ENCODE measurements at regions not wholly inside any gene's neighbourhood (a gene's known extent, or its start where the extent isn't known, plus 50 kb on each side); places are given as distances from the start of the nearest gene placed in this dataset.
"Not testable (repeated sequence)": the region's sequence is repeated elsewhere in the genome, so short reads cannot be mapped to it uniquely, and the experiment has no call there.

DNA sequence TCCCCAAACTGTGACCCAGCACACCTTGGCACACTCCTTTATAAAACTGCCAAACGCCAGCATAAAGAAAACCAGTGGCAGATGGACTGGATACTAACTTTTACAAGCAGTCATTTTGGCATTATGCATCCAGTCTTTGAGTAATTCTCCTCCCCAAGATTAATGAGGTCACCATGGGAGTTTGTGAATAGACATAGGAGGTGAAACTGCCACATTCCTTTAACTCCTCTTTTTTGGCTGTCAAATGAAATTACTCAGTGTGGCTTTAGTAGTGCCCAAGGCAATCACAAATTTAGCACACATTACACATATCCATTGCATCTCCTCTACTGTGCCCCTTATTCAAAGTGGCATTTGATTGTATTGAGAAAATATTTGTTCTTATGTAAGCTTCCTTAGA lies 315.3 kb upstream of the FGF13 start:
- no peaks in the 10 kb centered on the region for H3K36me3 Mint-ChIP-seq (ENCODE audit: low read depth)
- H3K4me1 Mint-ChIP-seq (ENCODE audit: low read depth), result no peaks in the 10 kb centered on the region
- H3K27me3 Mint-ChIP-seq, result peaks cover 8% of the 10 kb centered on the region
- H3K4me3 Mint-ChIP-seq, result no peak overlapping the region
- no peak overlapping the region for H3K27ac Mint-ChIP-seq
- no peak for DNase-seq
- no peaks in the 10 kb centered on the region for H3K9me3 Mint-ChIP-seq

DNA sequence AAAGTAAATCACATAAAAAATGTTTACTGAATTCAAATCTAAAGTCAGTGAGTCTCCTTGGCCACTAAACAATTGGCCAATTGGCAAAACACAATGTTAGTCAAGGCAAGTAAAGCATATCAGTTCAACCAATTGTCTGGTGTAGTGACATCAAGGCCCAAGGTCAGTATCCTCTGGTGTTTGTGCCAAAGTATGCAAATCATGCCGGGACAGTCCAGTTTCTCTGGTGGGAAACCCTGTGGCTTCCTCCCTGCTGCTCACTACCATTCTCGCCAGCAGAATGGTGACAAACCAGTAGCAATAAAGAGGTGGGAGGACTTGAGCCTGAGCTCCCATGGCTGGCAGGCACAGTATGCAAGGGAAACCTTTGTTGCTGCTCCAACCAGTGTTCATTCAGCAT lies 314.9 kb upstream of the FGF13 start:
- Mint-ChIP-seq H3K36me3 (ENCODE audit: low read depth) (no peaks in the 10 kb centered on the region), H3K27ac (no peak overlapping the region), H3K9me3 (no peaks in the 10 kb centered on the region), H3K4me3 (no peak overlapping the region), H3K27me3 (peaks cover 8% of the 10 kb centered on the region), H3K4me1 (ENCODE audit: low read depth) (no peaks in the 10 kb centered on the region)
- DNase-seq, result no peak

DNA sequence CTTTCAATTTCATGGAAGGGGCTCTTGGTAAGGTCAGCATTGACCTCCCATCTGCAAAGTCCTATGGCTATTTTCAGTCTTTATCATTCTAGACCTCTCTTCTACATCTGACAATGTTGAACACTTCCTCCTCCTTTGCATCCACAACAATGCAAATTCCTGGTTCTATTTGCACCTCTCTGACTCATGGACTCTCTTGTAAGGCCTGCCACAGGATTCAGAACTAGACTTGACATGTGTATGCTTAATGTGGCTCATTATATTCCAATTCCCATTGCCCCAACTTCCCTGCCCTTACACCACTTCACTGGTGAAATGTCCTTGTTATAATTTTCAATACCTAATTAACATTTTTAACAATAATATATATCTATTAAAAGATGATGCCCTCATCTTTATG lies 314.3 kb upstream of the FGF13 start:
- Mint-ChIP-seq H3K27me3 (peaks cover 5% of the 10 kb centered on the region), H3K4me1 (ENCODE audit: low read depth) (no peaks in the 10 kb centered on the region), H3K9me3 (no peaks in the 10 kb centered on the region)

DNA sequence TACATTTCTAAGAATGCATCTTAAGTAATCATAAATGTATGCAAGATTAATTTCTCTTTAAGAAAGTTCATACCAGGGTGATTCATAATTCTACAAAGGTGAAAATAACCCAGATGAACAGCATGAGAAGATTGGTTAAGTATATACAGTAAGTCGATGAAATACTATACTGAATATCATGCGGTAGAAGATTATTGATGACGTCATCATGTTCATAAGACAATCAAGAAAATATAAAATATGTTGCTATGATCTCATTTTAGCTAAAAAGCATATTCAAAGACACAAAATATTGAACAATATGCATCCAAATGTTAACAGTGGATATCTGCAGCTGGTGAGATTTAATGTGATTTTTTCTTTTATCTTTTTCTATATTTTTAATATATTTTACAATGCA lies 312.0 kb upstream of the FGF13 start:
- no peak for DNase-seq
- H3K27ac Mint-ChIP-seq, result no peak overlapping the region
- no peaks in the 10 kb centered on the region for H3K27me3 Mint-ChIP-seq
- H3K4me1 Mint-ChIP-seq (ENCODE audit: low read depth), result no peaks in the 10 kb centered on the region
- no peaks in the 10 kb centered on the region for H3K9me3 Mint-ChIP-seq
- no peaks in the 10 kb centered on the region for H3K36me3 Mint-ChIP-seq (ENCODE audit: low read depth)
- no peak overlapping the region for H3K4me3 Mint-ChIP-seq

More for the DNA sequence above, 314.3 kb upstream of the FGF13 start:
- H3K4me3 Mint-ChIP-seq, result no peak overlapping the region
- H3K27ac Mint-ChIP-seq, result no peak overlapping the region
- H3K36me3 Mint-ChIP-seq (ENCODE audit: low read depth), result no peaks in the 10 kb centered on the region
- DNase-seq, result no peak

DNA sequence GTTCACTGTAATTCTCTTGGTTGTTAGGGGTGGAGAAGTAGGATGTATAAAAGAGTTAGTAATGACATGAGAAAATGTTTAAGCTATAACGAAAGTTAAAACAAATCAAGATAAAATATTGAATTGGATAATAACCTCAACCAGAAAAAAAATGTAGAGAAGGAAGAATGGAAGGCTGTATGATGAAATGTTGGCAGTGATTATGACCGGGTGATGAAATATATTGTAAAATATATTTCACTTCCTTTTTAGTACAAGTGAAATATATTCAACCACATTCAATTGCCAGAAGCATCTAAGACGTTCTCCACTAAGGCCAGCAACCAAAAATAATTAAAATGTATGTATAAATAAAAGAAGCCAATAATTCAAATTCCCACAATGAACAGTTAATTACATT lies 309.3 kb upstream of the FGF13 start:
- no peak overlapping the region for H3K4me3 Mint-ChIP-seq
- H3K27ac Mint-ChIP-seq, result no peak overlapping the region
- no peak for DNase-seq
- no peaks in the 10 kb centered on the region for H3K36me3 Mint-ChIP-seq (ENCODE audit: low read depth)
- no peaks in the 10 kb centered on the region for H3K4me1 Mint-ChIP-seq (ENCODE audit: low read depth)
- no peaks in the 10 kb centered on the region for H3K27me3 Mint-ChIP-seq
- H3K9me3 Mint-ChIP-seq, result peaks cover under 1% of the 10 kb centered on the region

DNA sequence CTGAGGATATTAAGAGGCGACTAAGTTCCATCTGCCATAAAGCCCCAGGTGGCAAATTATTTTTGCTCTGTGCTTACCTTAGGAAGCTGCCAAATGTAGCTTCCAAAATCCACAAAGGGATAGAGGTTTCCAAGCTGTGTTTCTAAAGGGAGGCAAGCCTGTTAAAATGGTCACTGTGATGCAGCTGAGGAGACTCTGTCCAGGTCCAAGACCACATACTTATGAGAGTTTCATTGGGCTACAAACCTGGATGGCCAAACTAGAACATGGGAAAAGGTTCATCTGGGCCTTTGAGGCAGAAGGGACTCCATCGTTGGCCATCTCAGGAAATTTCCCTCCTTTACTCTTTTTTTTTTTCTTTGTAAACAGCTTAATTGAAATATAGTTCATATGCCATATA lies 306.9 kb upstream of the FGF13 start:
- H3K9me3 Mint-ChIP-seq, result peaks cover 6% of the 10 kb centered on the region
- no peak overlapping the region for H3K27ac Mint-ChIP-seq
- no peaks in the 10 kb centered on the region for H3K4me1 Mint-ChIP-seq (ENCODE audit: low read depth)
- no peaks in the 10 kb centered on the region for H3K36me3 Mint-ChIP-seq (ENCODE audit: low read depth)
- H3K27me3 Mint-ChIP-seq, result no peaks in the 10 kb centered on the region
- DNase-seq, result no peak
- no peak overlapping the region for H3K4me3 Mint-ChIP-seq

DNA sequence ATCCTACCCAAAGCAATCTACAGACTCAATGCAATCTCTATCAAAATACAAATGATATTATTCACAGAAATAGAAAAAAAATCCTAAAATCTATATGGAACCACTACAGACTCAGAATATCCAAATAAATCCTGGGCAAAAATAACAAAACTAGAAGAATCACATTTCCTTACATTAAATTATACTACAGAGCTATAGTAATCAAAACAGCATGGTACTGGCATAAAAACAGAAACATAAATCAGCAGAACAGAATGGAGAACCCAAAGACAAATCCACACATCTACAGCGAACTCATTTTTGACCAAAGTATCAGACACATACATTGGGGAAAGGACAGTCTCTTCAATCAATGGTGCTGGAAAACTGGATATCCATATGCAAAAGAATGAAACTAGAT lies 304.1 kb upstream of the FGF13 start:
- Mint-ChIP-seq H3K4me1 (ENCODE audit: low read depth) (no peaks in the 10 kb centered on the region), H3K4me3 (no peak overlapping the region), H3K36me3 (ENCODE audit: low read depth) (no peaks in the 10 kb centered on the region), H3K9me3 (peaks cover 9% of the 10 kb centered on the region), H3K27me3 (peaks cover 4% of the 10 kb centered on the region), H3K27ac (no peak overlapping the region)
- no peak for DNase-seq

DNA sequence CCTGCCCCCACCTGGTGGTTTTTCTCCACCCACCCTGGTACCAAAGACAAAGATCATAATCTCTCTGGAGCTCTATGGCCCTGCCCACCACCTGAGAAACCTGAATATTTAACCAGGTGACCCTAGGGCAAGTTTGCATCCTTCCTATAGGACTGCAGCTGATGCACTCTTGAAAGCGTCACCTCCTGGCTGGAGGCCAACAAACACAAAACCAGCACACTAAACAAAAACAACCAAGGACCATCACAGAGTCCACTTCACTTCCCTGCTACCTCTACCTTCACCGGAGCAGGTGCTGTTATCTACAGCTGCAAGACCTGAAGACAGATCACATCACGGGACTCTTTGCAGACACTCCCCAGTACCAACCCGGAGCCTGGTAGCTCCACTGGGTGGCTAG lies 296.7 kb upstream of the FGF13 start:
- H3K27ac Mint-ChIP-seq, result no peak overlapping the region
- H3K36me3 Mint-ChIP-seq (ENCODE audit: low read depth), result no peaks in the 10 kb centered on the region
- peaks cover 15% of the 10 kb centered on the region for H3K27me3 Mint-ChIP-seq
- peaks cover 5% of the 10 kb centered on the region for H3K9me3 Mint-ChIP-seq
- no peak overlapping the region for H3K4me3 Mint-ChIP-seq
- no peak for DNase-seq
- H3K4me1 Mint-ChIP-seq (ENCODE audit: low read depth), result no peaks in the 10 kb centered on the region

DNA sequence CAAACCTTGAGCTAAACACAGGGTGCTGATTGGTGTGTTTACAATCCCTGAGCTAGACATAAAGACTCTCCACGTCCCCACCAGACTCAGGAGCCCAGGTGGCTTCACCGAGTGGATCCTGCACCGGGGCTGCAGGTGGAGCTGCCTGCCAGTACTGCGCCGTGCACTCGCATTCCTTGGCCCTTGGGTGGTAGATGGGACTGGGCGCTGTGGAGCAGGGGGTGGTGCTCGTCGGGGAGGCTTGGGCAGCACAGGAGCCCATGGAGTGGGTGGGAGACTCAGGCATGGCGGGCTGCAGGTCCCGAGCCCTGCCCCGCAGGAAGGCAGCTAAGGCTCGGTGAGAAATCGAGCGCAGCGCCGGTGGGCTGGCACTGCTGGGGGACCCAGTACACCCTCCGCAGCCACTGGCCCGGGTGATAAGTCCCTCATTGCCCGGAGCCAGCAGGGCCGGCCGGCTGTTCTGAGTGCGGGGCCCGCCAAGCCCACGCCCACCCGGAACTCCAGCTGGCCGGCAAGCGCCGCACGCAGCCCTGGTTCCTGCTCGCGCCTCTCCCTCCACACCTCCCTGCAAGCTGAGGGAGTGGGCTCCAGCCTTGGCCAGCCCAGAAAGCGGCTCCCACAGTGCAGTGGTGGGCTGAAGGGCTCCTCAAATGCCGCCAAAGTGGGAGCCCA lies 292.5 kb upstream of the FGF13 start:
- H3K4me3 Mint-ChIP-seq; DNase-seq; H3K4me1 Mint-ChIP-seq (ENCODE audit: low read depth); H3K27ac Mint-ChIP-seq; H3K36me3 Mint-ChIP-seq (ENCODE audit: low read depth); H3K9me3 Mint-ChIP-seq: not testable (repeated sequence)
- H3K27me3 Mint-ChIP-seq, result peaks cover 16% of the 10 kb centered on the region

DNA sequence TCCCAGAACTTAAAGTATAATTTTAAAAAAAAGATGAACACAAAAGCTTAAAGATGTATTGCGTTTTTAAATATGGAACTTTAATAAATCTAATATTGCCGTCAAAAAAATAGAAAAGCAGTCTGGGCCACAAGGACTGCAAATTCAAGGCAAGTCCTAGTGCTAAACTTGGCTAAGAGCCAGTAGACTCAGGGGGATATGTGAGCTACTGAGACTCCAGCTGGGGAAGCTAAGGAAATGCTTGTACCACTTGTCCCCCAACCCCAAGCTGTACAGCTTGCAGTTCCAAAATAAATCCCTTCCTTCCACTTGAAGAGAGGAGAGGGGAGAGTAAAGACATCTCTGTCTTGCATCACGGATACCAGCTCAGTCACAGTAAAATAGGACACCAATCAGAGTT lies 290.8 kb upstream of the FGF13 start:
- Mint-ChIP-seq H3K4me3 (no peak overlapping the region), H3K27ac (no peak overlapping the region), H3K27me3 (peaks cover 27% of the 10 kb centered on the region), H3K4me1 (ENCODE audit: low read depth) (no peaks in the 10 kb centered on the region), H3K9me3 (no peaks in the 10 kb centered on the region), H3K36me3 (ENCODE audit: low read depth) (no peaks in the 10 kb centered on the region)
- DNase-seq, result no peak

DNA sequence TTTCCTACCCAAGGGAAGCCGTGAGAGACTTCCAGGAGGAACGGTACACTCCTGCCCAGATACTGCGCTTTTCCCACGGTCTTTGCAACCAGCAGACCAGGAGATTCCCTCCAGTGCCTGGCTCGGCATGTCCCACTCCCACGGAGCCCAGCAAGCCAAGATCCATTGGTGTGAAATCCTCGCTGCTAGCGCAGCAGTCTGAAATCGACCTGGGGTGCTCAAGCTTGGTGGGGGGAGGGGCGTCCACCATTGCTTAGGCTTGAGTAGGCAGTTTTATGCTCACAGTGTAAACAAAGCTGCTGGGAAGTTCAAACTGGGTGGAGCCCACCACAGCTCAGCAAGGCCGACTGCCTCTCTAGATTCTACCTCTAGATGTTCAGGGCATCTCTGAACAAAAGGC lies 284.8 kb upstream of the FGF13 start:
- peaks cover 2% of the 10 kb centered on the region for H3K9me3 Mint-ChIP-seq
- no peak for DNase-seq
- peaks cover 36% of the 10 kb centered on the region for H3K27me3 Mint-ChIP-seq
- H3K27ac Mint-ChIP-seq, result no peak overlapping the region
- no peak overlapping the region for H3K4me3 Mint-ChIP-seq
- H3K36me3 Mint-ChIP-seq (ENCODE audit: low read depth), result no peaks in the 10 kb centered on the region
- no peaks in the 10 kb centered on the region for H3K4me1 Mint-ChIP-seq (ENCODE audit: low read depth)

DNA sequence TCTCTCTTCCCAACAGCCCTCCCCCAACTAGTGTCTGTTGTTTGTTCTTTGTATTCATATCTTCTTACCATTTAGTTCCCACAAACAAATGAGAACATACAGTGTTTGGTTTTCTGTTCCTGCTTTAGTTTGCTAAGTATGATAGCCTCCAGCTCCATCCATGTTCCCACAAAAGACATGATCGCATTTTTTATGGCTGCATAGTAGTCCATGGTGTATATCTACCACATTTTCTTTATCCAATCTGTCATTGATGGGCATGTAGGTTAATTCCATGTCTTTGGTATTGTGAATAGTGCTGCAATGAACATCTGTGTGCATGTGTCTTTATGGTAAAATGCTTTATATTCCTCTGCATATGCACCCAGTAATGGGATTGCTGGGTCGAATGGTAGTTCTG lies 283.9 kb upstream of the FGF13 start:
- peaks cover 36% of the 10 kb centered on the region for H3K27me3 Mint-ChIP-seq
- H3K4me3 Mint-ChIP-seq, result no peak overlapping the region
- peaks cover 2% of the 10 kb centered on the region for H3K9me3 Mint-ChIP-seq
- H3K27ac Mint-ChIP-seq, result no peak overlapping the region
- no peak for DNase-seq
- no peaks in the 10 kb centered on the region for H3K4me1 Mint-ChIP-seq (ENCODE audit: low read depth)
- no peaks in the 10 kb centered on the region for H3K36me3 Mint-ChIP-seq (ENCODE audit: low read depth)

DNA sequence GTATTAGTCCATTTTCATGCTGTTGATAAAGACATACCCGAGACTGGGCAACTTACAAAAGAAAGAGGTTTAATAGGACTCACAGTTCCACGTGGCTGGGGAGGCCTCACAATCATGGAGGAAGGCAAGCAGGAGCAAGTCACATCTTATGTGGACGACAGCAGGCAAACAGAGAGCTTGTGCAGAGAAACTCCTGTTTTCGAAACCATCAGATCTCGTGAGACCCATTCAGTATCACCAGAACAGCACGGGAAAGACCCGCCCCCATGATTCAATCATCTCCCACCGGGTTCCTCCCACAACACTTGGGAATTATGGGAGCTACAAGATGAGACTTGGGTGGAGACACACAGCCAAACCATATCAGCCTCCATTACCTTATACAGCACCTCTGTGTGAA lies 278.9 kb upstream of the FGF13 start:
- H3K4me3 Mint-ChIP-seq; H3K4me1 Mint-ChIP-seq (ENCODE audit: low read depth); H3K27ac Mint-ChIP-seq; H3K9me3 Mint-ChIP-seq; H3K36me3 Mint-ChIP-seq (ENCODE audit: low read depth); DNase-seq: not testable (repeated sequence)
- H3K27me3 Mint-ChIP-seq, result peaks cover 15% of the 10 kb centered on the region

DNA sequence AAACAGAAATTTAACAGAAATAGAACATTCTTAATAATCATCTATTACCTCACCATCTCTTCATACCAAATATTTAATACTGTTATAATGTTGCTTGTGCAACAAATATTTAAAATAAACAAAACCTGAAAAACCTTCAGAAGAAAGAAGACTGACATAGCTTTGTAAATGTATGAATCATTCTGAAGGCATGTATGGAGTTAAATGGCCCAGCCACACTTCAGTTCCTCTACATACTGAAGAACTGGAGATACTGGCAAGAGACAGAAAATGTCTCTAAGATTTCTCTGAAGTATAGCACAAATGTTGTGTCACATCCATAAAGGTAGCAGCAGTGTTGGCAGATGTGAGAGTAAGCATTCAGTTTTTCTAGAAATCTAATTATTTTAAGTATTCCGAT lies 275.3 kb upstream of the FGF13 start:
- Mint-ChIP-seq H3K36me3 (ENCODE audit: low read depth) (no peaks in the 10 kb centered on the region), H3K9me3 (no peaks in the 10 kb centered on the region), H3K4me3 (no peak overlapping the region), H3K27ac (no peak overlapping the region), H3K4me1 (ENCODE audit: low read depth) (no peaks in the 10 kb centered on the region), H3K27me3 (peaks cover 11% of the 10 kb centered on the region)
- DNase-seq, result no peak

DNA sequence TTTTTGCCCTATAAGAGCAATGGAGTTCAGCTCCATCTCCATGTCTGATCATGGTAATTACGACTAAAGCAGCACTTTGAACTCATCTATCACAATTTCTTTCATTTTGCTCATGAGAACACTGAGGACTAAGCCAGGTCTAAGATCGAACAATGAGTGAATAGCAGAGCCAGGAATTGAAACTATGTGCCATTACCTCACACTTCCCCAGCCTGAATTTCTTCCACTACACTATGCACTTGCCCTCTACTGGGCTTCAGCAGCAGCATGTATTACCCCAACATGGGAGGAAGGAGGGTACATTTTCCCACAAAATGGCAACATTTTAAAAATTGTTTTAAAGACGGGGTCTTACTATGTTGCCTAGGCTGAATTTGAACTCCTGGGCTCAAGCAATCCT lies 274.7 kb upstream of the FGF13 start:
- no peaks in the 10 kb centered on the region for H3K9me3 Mint-ChIP-seq
- H3K4me3 Mint-ChIP-seq, result no peak overlapping the region
- H3K27me3 Mint-ChIP-seq, result peaks cover 17% of the 10 kb centered on the region
- DNase-seq, result no peak
- H3K36me3 Mint-ChIP-seq (ENCODE audit: low read depth), result no peaks in the 10 kb centered on the region
- no peak overlapping the region for H3K27ac Mint-ChIP-seq
- H3K4me1 Mint-ChIP-seq (ENCODE audit: low read depth), result no peaks in the 10 kb centered on the region

DNA sequence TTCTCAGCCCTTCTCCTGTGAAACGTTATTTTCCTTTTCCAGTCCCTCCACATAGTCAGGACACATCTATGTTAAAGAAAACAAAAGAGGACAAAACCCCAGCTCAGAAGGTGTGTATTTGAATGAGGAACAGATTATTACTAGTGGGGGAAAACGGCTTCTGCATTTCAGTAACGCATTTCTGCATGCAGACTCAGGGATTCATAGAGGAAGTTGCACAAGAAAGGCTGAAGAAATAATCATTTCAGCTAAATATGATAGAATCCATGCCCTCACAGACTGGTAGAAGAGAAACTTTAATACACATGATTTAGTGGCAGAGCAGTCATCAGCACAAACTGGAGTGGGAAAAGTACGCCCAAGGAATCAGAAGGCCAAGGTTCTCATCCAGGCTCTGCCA lies 270.8 kb upstream of the FGF13 start:
- peaks cover 23% of the 10 kb centered on the region for H3K27me3 Mint-ChIP-seq
- no peaks in the 10 kb centered on the region for H3K4me1 Mint-ChIP-seq (ENCODE audit: low read depth)
- DNase-seq, result no peak
- no peak overlapping the region for H3K27ac Mint-ChIP-seq
- no peak overlapping the region for H3K4me3 Mint-ChIP-seq
- no peaks in the 10 kb centered on the region for H3K36me3 Mint-ChIP-seq (ENCODE audit: low read depth)
- no peaks in the 10 kb centered on the region for H3K9me3 Mint-ChIP-seq
